ENCODE measurements at regions not wholly inside any gene's neighbourhood (a gene's known extent, or its start where the extent isn't known, plus 50 kb on each side); places are given as distances from the start of the nearest gene placed in this dataset.

DNA sequence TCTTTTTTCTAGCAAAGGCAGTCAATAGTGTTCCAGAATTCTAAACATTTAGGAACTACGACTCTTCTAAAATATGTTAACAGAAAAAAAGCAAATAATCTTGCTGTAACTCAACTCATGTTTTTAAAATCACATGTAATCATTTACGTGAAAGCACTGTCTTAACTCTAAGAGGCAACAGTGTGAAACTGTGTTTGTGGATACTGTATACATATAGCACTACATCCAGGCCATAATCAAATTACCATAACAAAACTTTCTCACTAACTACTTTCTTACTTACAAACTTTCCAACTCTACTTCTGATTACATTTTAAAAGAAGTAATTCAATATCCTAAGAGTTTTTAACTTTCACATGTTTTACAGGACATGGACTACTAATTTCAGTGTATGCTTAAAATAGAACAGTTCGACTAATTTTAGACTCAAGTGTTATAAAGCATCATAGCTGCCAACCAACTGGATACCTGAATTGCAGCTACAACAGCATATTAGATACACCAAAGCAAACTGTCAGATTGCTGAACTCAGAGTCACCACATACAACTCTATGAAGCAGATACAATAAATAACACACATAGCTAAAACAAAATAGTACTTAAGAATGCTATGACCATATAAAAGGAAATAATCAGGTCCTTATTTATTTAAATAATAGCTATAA, 121.6 kb upstream of the BEND6 start:
- Histone ChIP-seq H3K27me3 (ENCODE audit: control insufficient read depth, insufficient read depth, low read length, poor library complexity, severe bottlenecking) (no peaks in the 10 kb centered on the region), H3K27ac (ENCODE audit: low read depth, low read length) (no peak overlapping the region), H3K36me3 (ENCODE audit: control insufficient read depth, insufficient read depth, low read length) (no peaks in the 10 kb centered on the region), H3K4me3 (ENCODE audit: low read length) (no peak overlapping the region), H3K9me3 (ENCODE audit: control insufficient read depth, low read length) (no peaks in the 10 kb centered on the region), H3K4me1 (ENCODE audit: control insufficient read depth, insufficient read depth, low read length) (no peaks in the 10 kb centered on the region), H3K9ac (ENCODE audit: extremely low read depth, low read length, poor library complexity, severe bottlenecking) (no peak overlapping the region)
- Mint-ChIP-seq H3K27ac (no peak overlapping the region), H3K4me3 (no peak overlapping the region), H3K27me3 (ENCODE audit: insufficient read depth) (no peaks in the 10 kb centered on the region), H3K36me3 (ENCODE audit: low read depth) (no peaks in the 10 kb centered on the region), H3K9me3 (no peaks in the 10 kb centered on the region), H3K4me1 (peaks cover 20% of the 10 kb centered on the region)
- WGBS, 2 experiments (ENCODE audit: insufficient coverage in 1 of 2, insufficient read length in 1 of 2) = 99 to 100% methylated on average over 2 to 3 of the region's 3 CpGs
- TF ChIP-seq, protein P1, sequence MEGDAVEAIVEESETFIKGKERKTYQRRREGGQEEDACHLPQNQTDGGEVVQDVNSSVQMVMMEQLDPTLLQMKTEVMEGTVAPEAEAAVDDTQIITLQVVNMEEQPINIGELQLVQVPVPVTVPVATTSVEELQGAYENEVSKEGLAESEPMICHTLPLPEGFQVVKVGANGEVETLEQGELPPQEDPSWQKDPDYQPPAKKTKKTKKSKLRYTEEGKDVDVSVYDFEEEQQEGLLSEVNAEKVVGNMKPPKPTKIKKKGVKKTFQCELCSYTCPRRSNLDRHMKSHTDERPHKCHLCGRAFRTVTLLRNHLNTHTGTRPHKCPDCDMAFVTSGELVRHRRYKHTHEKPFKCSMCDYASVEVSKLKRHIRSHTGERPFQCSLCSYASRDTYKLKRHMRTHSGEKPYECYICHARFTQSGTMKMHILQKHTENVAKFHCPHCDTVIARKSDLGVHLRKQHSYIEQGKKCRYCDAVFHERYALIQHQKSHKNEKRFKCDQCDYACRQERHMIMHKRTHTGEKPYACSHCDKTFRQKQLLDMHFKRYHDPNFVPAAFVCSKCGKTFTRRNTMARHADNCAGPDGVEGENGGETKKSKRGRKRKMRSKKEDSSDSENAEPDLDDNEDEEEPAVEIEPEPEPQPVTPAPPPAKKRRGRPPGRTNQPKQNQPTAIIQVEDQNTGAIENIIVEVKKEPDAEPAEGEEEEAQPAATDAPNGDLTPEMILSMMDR (conservative IDR thresholded peaks at IDR 0.05) = no peak
- no peak for DNase-seq

DNA sequence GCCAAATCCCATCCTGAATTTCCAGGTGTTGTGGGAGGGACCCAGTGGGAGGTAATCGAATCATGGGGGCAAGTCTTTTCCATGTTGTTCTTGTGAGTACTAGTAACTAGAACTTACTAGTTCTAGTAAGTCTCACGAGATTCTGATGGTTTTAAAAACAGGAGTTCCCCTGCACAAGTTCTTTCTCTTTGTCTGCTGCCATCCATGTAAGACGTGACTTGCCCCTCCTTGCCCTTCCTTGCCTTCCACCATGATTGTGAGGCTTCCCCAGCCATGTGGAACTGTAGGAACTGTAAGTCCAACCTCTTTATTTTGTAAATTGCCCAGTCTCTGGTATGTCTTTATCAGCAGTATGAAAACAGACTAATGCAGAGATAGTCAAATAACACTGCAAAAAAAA, 122.7 kb upstream of the BEND6 start:
- Histone ChIP-seq H3K36me3 (ENCODE audit: control insufficient read depth, insufficient read depth, low read length) (no peaks in the 10 kb centered on the region), H3K9me3 (ENCODE audit: control insufficient read depth, low read length) (no peaks in the 10 kb centered on the region), H3K27me3 (ENCODE audit: control insufficient read depth, insufficient read depth, low read length, poor library complexity, severe bottlenecking) (no peaks in the 10 kb centered on the region), H3K27ac (ENCODE audit: low read depth, low read length) (no peak overlapping the region), H3K4me1 (ENCODE audit: control insufficient read depth, insufficient read depth, low read length) (no peaks in the 10 kb centered on the region), H3K4me3 (ENCODE audit: low read length) (no peak overlapping the region), H3K9ac (ENCODE audit: extremely low read depth, low read length, poor library complexity, severe bottlenecking) (no peak overlapping the region)
- peaks cover 18% of the 10 kb centered on the region for H3K4me1 Mint-ChIP-seq
- DNase-seq = no peak
- H3K27me3 Mint-ChIP-seq (ENCODE audit: insufficient read depth) = no peaks in the 10 kb centered on the region
- no peak overlapping the region for H3K27ac Mint-ChIP-seq
- no peaks in the 10 kb centered on the region for H3K36me3 Mint-ChIP-seq (ENCODE audit: low read depth)
- WGBS, 2 experiments (ENCODE audit: insufficient coverage in 1 of 2, insufficient read length in 1 of 2) = 85 to 94% methylated on average over 2 to 3 of the region's 3 CpGs
- TF ChIP-seq, protein P1 (conservative IDR thresholded peaks at IDR 0.05) = no peak
- no peak overlapping the region for H3K4me3 Mint-ChIP-seq
- no peaks in the 10 kb centered on the region for H3K9me3 Mint-ChIP-seq

DNA sequence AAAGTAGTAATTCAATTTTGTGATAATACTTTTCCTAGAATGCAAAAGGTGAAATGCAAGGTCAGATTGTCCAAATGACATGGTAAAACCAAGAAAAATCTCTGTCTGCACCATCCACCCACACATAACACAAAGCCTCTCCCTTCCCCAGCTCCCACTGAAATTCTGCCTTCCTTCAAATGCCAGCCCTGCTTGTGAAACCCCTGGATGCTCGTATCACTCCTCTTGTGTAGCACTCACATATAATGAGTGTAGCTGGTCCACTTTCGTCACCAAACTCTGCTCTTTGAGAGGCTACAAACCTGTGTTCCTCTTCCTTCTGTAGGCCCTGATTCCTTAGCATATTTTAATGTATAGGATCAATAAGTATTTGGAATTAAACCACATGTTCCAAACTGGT, 123.6 kb upstream of the BEND6 start:
- Mint-ChIP-seq H3K4me1 (peaks cover 17% of the 10 kb centered on the region), H3K9me3 (no peaks in the 10 kb centered on the region), H3K27ac (no peak overlapping the region), H3K36me3 (ENCODE audit: low read depth) (no peaks in the 10 kb centered on the region), H3K4me3 (no peak overlapping the region), H3K27me3 (ENCODE audit: insufficient read depth) (no peaks in the 10 kb centered on the region)
- DNase-seq = no peak
- TF ChIP-seq, protein P1 (conservative IDR thresholded peaks at IDR 0.05) = no peak
- no peaks in the 10 kb centered on the region for H3K4me1 ChIP-seq (ENCODE audit: control insufficient read depth, insufficient read depth, low read length)
- H3K9ac ChIP-seq (ENCODE audit: extremely low read depth, low read length, poor library complexity, severe bottlenecking) = no peak overlapping the region
- no peak overlapping the region for H3K4me3 ChIP-seq (ENCODE audit: low read length)
- 96% methylated on average over 2 of the region's 2 CpGs; no CpG with 5 or more reads in 1 of the 2 experiments for WGBS, 2 experiments (ENCODE audit: insufficient coverage in 1 of 2, insufficient read length in 1 of 2)
- H3K27ac ChIP-seq (ENCODE audit: low read depth, low read length) = no peak overlapping the region
- H3K9me3 ChIP-seq (ENCODE audit: control insufficient read depth, low read length) = no peaks in the 10 kb centered on the region
- no peaks in the 10 kb centered on the region for H3K27me3 ChIP-seq (ENCODE audit: control insufficient read depth, insufficient read depth, low read length, poor library complexity, severe bottlenecking)
- no peaks in the 10 kb centered on the region for H3K36me3 ChIP-seq (ENCODE audit: control insufficient read depth, insufficient read depth, low read length)
